ENCODE measurements at regions not wholly inside any gene's neighbourhood (a gene's known extent, or its start where the extent isn't known, plus 50 kb on each side); places are given as distances from the start of the nearest gene placed in this dataset.

DNA sequence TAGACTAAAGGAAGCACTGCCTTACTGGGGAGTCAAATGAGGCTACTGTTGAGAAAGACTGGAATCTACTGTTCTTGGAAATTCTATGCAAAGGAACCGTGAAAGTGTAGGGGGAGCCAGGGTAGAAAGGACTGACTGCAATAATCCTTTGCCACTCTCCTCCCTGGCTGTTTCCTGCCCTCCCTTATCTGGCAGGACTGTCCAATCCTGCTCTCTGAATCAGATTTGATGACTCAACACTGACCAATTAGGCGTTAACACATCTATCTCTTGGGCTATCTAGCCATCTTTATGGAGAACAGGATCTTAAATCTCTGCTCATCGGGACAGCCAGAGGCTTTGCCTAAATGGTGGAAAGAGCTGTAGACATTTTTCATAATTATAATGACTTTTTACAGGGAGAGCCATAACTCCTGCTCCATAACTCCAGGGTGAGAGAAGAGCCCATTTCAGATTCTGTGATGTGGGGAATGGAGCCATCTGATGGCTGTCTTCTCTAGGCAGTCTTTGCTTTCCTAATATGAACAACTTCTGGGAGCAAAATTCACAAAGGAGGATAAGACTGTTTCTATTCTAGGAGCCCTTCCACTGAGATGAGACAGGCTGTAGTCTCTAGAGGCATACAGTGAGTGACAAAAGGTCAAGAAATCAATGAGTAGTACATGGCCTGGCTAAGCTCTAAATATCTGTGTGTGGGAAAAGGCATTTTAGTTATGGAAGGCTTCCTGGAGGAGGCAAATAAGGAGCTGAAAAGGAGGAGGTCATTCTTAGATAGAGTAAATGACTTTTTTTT lies 68.9 kb upstream of the CISTR start:
- H3K27ac ChIP-seq (replicated peaks in 1 of 4): no peak overlapping the region
- H3K9me3 ChIP-seq: no peaks in the 10 kb centered on the region
- intact Hi-C loops (cut with DNase I): no loop called here
- H3K36me3 ChIP-seq: no peaks in the 10 kb centered on the region
- DNase-seq (ENCODE audit: extremely low spot score): no peak
- TF ChIP-seq EP300 (IDR thresholded peaks at IDR 0.05): no peak
- TF ChIP-seq, protein P1, sequence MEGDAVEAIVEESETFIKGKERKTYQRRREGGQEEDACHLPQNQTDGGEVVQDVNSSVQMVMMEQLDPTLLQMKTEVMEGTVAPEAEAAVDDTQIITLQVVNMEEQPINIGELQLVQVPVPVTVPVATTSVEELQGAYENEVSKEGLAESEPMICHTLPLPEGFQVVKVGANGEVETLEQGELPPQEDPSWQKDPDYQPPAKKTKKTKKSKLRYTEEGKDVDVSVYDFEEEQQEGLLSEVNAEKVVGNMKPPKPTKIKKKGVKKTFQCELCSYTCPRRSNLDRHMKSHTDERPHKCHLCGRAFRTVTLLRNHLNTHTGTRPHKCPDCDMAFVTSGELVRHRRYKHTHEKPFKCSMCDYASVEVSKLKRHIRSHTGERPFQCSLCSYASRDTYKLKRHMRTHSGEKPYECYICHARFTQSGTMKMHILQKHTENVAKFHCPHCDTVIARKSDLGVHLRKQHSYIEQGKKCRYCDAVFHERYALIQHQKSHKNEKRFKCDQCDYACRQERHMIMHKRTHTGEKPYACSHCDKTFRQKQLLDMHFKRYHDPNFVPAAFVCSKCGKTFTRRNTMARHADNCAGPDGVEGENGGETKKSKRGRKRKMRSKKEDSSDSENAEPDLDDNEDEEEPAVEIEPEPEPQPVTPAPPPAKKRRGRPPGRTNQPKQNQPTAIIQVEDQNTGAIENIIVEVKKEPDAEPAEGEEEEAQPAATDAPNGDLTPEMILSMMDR (IDR thresholded peaks at IDR 0.05): no peak
- TF ChIP-seq POLR2A (IDR thresholded peaks at IDR 0.05; ENCODE audit: low read depth): no peak
- TF ChIP-seq POLR2AphosphoS5 (IDR thresholded peaks at IDR 0.05): no peak
- WGBS: 85% methylated on average over 3 of the region's 3 CpGs
- H3K4me1 ChIP-seq: no peaks in the 10 kb centered on the region
- H3K4me3 ChIP-seq: no peak overlapping the region
- peaks cover 0 to 89% (median 0%) of the 10 kb centered on the region in 4 donors for H3K27me3 ChIP-seq

DNA sequence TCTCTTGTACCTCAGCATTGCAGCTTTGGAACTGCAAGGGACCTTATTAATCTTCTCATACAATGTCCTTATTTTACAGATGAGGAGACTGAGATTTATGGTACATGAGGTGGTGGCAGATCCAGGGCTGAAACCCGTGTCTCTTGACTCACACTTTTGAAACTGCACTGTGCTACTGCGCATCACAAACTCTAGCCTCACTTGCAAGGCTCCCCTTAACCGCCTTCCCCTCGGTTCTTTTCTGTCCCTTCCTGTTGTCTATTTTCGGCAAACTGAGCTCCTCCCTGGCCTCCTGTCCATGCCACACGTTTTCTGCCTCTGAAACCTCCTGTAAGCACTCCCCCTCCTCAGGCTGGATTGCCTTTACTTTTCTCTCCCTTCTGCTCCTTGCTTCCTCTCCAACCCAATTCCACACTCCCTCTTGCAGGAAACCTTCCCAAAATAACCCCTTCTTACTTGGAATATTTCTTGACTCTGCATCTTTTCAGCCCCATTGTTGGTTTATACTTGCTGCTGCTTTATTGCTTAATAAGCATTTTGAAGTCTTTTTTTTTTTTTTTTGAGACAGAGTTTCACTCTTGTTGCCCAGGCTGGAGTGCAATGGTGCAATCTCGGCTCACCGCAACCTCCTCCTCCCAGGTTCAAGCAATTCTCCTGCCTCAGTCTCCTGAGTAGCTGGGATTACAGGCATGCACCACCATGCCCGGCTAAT lies 72.4 kb upstream of the CISTR start:
- WGBS: 61% methylated on average over 9 of the region's 9 CpGs
- Histone ChIP-seq H3K4me3 (no peak overlapping the region), H3K9me3 (no peaks in the 10 kb centered on the region), H3K4me1 (no peaks in the 10 kb centered on the region), H3K27me3 (peaks cover 0 to 61% (median 0%) of the 10 kb centered on the region in 4 donors), H3K36me3 (no peaks in the 10 kb centered on the region), H3K27ac (replicated peaks in 1 of 4) (no peak overlapping the region)
- DNase-seq (ENCODE audit: extremely low spot score): no peak
- TF ChIP-seq EP300 (IDR thresholded peaks at IDR 0.05) (no peak), POLR2AphosphoS5 (IDR thresholded peaks at IDR 0.05) (no peak), POLR2A (IDR thresholded peaks at IDR 0.05; ENCODE audit: low read depth) (no peak)
- TF ChIP-seq, protein P1 (IDR thresholded peaks at IDR 0.05): no peak
- intact Hi-C loops (cut with DNase I): no loop called here

DNA sequence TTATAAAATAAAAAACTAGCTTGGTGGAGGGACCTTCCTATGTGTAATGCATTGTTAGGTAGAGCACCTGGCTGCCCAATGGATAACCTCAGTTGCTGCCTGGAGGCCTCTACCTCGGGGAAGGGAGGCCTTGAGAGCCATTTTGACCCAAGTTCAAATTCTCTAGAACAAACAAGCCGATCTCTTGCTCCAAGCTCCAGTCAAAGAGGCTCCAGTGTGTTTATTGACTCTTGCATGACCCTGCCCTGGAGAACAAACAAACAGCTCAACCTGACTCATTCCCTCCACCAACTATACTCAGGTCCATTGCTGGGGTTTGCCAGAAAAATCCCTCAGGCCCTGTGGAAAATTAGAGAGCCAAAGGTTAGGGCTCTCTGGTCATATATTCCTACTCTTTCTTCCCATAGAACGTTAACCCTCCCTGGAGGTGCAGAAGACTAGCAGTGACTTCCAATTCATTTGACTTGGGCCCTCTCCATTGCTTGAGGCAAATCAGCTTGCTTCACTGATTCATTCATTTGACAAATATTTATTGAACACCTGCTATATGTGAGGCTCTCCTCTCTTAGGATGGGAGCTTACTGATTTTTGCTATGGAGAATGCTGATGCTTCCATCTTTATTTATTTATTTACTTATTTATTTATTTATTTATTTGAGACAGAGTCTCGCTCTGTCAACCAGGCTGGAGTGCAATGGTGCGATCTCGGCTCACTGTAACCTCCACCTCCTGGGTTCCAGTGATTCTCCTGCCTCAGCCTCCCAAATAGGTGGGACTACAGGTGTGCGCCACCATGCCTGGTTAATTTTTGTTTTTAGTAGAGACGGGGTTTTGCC lies 73.7 kb upstream of the CISTR start:
- TF ChIP-seq POLR2A (IDR thresholded peaks at IDR 0.05; ENCODE audit: low read depth): no peak
- no peak for TF ChIP-seq EP300 (IDR thresholded peaks at IDR 0.05)
- Histone ChIP-seq H3K9me3 (no peaks in the 10 kb centered on the region), H3K4me1 (no peaks in the 10 kb centered on the region), H3K4me3 (no peak overlapping the region), H3K27me3 (peaks cover 0 to 49% (median 0%) of the 10 kb centered on the region in 4 donors), H3K36me3 (no peaks in the 10 kb centered on the region), H3K27ac (replicated peaks in 1 of 4) (no peak overlapping the region)
- intact Hi-C loops (cut with DNase I): no loop called here
- WGBS: 74% methylated on average over 8 of the region's 8 CpGs
- DNase-seq (ENCODE audit: extremely low spot score): no peak

DNA sequence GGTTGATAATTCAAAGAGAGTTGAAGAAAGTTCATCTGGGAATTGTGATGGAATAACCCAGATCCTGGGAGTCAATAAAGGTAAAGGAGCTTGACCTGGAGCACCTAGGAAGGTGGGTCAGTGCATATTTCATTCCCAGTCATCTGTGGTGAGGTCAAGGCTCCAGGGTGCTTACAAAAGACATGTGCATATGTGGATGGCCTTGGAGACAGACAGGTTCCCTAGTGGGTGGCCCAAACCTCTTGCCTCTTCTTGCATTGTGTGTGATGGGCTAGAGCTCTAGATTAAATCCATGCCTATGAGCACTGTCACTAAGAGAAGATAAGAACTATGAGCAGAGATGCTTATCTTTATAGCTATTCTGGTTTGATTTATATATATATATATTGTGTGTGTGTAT lies 75.5 kb upstream of the CISTR start:
- Histone ChIP-seq H3K36me3 (no peaks in the 10 kb centered on the region), H3K4me3 (no peak overlapping the region), H3K27ac (replicated peaks in 1 of 4) (no peak overlapping the region), H3K9me3 (no peaks in the 10 kb centered on the region), H3K27me3 (peaks cover 0 to 43% (median 0%) of the 10 kb centered on the region in 4 donors), H3K4me1 (no peaks in the 10 kb centered on the region)
- DNase-seq (ENCODE audit: extremely low spot score): no peak
- TF ChIP-seq, protein P1 (IDR thresholded peaks at IDR 0.05): no peak
- no peak for TF ChIP-seq EP300 (IDR thresholded peaks at IDR 0.05)
- intact Hi-C loops (cut with DNase I): no loop called here

DNA sequence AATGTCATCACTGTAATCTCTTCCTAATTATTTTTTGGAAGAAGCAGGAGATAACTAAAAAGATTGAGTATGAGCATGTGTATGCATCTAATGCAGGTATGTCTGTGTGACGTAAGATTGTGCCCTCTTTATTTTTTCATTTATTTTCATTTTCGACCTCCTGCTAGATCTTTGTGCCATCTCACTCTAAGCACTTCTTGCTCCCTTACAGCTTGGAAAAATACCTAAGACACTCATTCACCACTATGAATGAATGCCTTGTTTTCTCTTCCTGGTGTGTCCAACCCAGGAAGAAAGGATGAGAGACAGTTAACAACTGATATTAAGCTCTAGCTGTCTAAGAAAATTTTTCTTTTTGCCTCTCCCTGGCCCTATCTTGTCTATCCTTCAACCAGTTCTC lies 76.8 kb upstream of the CISTR start:
- Histone ChIP-seq H3K36me3 (no peaks in the 10 kb centered on the region), H3K27ac (replicated peaks in 1 of 4) (no peak overlapping the region), H3K27me3 (peaks cover 0 to 31% (median 0%) of the 10 kb centered on the region in 4 donors), H3K9me3 (no peaks in the 10 kb centered on the region), H3K4me1 (no peaks in the 10 kb centered on the region), H3K4me3 (no peak overlapping the region)
- 68% methylated on average over 2 of the region's 2 CpGs for WGBS
- TF ChIP-seq POLR2AphosphoS5 (IDR thresholded peaks at IDR 0.05): no peak
- TF ChIP-seq, protein P1 (IDR thresholded peaks at IDR 0.05): no peak
- TF ChIP-seq EP300 (IDR thresholded peaks at IDR 0.05): no peak
- no peak for TF ChIP-seq POLR2A (IDR thresholded peaks at IDR 0.05; ENCODE audit: low read depth)
- DNase-seq (ENCODE audit: extremely low spot score): no peak
- intact Hi-C loops (cut with DNase I): no loop called here

Measured in esophagus muscularis mucosa (tissue), 4 donors.